HS-27A (cell line): ENCODE measurements at regions not wholly inside any gene's neighbourhood (a gene's known extent, or its start where the extent isn't known, plus 50 kb on each side); places are given as distances from the start of the nearest gene placed in this dataset.

Source experiments
- DNase-seq: peaks from one replicate; pipeline ENCODE4 v3.0.0-alpha.2; 2012; ENCODE audit warnings: low read depth, missing footprints

DNA sequence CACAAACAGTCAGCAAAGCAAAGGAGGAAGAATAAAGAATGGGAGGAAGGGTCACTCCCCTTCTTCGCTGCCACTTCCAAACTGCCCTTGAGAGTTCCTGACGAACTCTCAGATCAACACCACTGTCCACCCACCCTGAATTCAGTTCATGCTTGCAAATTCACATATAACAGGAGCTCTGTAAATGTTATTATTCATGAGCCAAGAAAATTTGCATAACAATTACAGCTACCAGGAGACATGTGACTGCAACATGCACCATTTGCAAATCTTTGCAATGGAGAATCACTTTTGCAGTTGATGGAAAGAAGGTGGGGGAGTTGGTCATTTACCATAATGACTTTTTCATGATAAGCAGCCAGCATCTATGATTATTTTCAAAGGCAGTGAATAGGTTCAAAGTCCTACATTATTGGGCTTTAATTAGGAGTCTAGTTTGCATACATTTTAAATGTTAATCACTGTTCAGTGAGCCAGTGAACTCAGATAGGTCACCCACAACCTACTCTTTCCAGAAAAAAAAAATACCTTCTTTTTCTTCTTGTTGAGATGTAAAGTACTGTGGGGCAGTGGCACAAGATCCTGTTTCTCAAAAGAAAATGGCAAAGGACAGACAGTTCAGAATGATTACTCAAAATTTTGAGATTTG lies 149.7 kb downstream of the CAAP1 start:
- no peak for DNase-seq

DNA sequence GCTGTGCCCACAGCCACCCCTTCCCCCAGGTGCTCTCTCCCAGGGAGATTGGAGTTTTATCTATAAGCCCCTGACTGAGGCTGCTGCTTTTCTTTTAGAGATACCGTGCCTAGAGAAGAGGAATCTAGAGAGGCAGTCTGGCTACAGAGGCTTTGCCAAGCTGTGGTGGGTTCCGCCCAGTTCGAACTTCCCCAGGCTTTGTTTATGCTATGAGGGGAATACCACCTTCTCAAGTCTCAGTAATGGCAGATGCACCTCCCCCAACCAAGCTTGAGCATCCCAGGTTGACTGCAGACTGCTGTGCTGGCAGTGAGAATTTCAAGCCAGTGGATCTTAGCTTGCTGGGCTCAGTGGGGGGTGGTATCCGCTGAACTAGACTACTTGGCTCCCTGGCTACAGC lies 157.4 kb downstream of the CAAP1 start:
- DNase-seq: no peak

GRCh38 chr9:26729187-26729586 lies 163.4 kb downstream of the CAAP1 start:
- no peak for DNase-seq

DNA sequence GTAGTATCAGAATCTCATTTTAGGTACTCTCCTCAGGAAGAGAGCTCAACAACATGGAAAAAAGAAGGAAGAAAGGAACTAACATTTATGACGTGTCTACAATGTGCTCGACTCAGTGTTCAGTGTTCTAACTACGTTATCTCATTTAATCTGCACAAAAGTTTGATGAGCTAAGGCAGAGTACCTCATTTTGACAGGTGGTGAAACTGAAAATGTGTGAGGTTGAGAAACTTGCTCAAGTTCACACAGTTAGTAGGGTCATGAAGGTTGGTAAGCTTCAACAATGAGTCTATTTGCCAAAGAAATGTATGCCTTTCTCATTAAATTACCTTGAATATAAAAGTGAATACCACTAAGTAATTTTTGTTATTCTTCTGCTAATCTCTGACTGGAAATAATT lies 165.1 kb downstream of the CAAP1 start:
- no peak for DNase-seq

DNA sequence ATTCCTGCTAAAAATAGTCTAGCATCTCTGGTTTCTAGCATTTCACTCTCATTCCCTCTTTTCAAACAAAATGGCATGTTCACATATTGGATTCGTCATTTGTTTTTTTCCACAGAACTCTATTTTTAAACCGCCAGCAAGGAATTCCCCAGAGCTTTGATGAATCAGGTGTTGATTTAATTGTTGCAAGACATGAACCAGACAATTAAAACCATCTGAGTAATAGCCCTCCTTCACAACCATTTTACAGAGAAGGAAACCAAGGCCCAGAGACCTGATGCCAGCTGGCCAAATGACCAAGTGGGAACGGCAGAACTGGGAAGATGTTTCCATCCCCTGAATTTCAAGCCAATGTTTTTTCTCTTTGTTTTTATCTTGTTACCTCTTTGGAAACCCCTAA lies 167.0 kb downstream of the CAAP1 start:
- DNase-seq: no peak

- no peak for DNase-seq
Observed at GRCh38 chr9:26723486-26723885, 169.1 kb downstream of the CAAP1 start.

DNA sequence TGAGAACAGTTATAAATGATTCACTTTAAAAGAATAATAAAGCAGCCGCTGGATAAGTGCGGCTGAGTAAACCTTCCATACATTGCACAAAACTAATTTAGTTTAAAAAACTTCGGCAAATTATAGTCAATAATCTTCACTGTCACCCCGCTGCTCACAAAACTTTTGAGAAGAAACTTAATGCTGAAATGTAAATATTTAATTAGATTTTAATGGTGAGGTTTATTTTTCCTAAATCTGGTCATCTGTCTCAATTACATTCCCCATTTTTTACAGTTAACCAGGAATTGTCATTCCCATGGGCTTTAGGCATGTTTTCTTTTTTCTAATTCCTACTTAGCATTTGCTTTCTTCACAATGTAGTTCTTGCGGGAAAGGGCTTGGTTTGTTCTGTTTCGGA lies 169.8 kb downstream of the CAAP1 start:
- no peak for DNase-seq

- DNase-seq: no peak
Observed at GRCh38 chr9:26710008-26710407, 182.6 kb downstream of the CAAP1 start.

DNA sequence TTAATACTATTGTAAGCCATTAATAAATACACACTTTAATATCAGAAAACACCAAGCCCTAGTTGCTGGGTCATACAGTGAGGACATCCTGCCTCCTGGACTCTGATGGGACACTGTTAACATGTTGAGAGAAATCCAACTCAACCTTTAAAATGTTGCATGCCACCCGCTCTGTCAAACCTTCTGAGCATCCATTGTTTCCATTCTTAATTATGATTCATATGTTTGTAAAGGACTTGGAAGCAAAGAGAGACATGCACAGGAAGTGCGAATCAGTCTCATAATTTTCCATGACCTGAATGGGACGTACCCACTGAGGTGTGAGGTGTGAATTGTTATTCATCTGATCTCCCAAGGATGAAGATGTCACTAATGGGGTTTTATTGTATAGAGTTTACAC lies 186.4 kb downstream of the CAAP1 start:
- no peak for DNase-seq

GRCh38 chr9:26695298-26695622 lies 197.3 kb downstream of the CAAP1 start:
- no peak for DNase-seq

DNA sequence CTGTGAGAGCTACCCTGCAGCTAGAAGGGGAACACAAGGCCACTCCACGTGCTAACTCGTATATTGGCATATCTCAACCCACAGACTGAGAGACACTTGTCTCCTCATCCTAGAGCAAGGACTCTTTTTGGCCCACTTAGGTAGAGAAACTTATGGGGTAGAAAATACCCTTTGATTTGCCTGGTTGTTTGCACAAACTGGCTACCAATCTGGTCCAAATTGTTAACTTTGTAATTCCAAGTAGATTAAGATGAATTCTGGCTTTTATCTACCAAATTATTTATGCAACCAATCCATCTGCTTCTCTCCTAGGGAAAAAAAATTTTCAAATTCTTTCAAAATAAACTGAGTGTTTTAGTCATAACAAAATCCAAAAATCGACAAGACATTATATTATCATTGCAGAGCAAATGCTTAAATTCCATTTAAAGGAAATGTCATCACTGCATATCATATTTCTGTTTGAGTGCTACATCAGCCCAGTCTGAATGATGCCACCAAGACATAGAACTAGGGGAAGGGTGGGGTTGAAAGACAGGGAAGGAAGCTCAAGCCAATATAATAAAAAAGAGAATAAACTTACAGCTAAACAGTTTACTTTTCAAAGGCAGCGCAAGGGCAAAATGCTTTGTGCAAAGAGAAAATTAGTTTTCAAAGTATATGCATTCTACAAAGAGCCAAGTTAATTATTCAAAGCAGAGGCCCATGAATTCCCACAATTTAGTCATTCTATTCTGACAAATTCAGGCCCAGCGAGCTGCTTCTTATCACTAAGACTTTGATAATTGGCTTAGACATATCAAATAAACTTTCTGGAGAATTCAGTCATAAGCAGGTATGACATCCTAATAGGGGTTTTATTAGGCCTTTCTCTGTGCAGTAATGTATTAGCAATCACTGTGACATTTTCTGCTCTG lies 198.0 kb downstream of the CAAP1 start:
- DNase-seq: no peak

- no peak for DNase-seq
Observed at GRCh38 chr9:26689041-26689440, 203.6 kb downstream of the CAAP1 start.

GRCh38 chr9:26687421-26687820 lies 205.2 kb downstream of the CAAP1 start:
- no peak for DNase-seq

GRCh38 chr9:26685818-26686217 lies 206.8 kb downstream of the CAAP1 start:
- DNase-seq: no peak

- DNase-seq: no peak
Observed at GRCh38 chr9:26684029-26684428, 208.6 kb downstream of the CAAP1 start.

- DNase-seq: no peak
Observed at GRCh38 chr9:26682796-26683496, 209.7 kb downstream of the CAAP1 start.

DNA sequence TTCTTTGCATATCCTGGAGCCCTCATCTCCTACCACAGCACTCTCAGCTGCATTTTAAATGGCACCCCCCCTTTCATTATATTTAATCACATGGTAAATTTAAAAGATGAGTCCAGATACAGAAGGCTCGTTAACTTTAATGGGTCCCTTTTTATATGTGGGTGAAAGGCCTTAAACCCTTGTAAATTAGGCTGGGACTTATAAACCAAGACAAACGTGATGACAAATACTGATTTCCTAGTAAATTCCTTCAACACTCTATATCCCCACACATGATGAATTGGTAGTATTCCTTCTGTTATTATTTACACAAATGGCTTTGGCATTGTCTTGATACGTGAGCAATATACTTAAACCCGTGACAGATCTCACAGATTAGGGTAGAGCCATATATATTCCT lies 210.6 kb downstream of the CAAP1 start:
- no peak for DNase-seq

DNA sequence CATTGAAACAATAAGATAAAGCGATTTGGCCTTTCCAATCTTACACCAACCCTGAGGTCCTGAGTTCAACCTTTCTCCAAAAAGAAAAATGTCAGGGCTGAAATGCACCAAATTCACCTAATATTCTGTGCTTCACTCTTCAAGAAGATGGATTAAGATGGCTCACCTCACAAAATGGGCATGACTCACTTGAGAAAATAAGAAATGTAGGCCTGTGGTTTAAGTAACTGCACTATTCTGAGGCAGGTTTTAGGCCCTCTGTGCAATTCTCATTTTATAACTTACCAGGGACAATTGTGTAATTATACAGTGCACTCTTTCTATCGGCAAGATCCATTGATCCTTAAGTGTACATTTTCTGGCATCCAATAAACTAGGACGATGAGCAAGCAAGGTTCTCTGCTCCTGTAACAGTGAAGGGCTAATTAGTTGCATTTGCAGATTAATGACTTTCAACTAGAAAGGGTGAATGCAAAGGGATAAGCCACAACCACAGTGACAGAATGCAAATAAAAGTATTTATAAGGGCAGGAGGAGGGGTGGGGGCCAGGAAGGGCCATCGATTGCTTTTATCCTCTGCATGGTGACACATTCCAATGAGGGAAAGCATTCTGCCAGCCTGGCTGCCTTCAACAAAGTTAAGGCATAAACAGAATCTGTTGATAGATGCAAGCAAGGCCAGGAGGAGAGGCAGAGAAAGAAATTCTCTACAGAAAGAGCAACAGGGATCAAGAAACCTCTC lies 214.5 kb downstream of the CAAP1 start:
- no peak for DNase-seq

- no peak for DNase-seq
Observed at GRCh38 chr9:26675035-26675434, 217.6 kb downstream of the CAAP1 start.

- no peak for DNase-seq
Observed at GRCh38 chr9:26673261-26673660, 219.3 kb downstream of the CAAP1 start.

DNA sequence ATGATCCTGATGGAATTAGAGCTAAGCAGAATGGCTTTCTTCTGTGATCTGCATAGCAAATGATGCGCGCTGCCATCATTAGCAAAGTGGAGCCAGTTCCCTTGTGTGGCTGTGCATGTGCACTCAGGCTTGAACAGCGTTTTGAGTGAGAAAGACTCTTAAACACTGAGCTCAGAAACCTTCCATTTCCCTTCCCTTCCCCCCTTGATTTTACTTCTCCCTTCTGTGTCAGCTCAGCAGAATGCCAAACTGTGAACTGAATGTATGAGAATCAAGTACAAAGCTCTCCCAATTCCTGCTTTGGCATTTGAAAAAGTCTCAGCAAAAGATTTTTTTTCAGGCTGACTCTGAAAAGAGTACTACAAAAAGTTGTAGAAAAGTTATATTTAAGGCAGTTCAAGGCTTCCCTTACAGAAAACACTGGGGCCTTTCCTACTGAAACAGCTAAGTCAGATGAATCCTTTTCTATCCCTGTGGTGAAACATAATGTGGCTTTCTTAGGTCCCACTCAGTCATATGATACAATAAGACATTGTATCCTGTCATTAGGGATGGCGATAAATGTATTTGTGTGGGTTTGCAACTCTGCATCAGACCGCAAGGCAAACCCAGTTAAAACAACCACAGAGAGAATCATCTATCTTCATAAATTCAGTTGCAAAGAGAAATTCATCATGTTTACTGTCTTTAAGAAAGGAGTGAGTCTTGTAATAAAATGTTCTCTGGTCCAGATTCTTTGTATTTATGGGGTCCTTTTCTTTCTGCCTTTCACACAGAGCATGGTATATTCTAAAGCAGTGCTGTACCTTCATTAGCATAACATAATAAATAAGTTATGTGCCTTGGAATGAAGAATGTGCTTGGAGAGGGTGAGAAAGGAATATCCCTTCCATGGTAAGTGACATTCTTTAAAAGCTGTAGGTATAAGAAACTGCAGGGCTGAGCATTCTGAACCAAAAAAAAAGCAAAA lies 222.6 kb downstream of the CAAP1 start:
- no peak for DNase-seq
